HG03135 (cell line): ENCODE measurements at regions not wholly inside any gene's neighbourhood (a gene's known extent, or its start where the extent isn't known, plus 50 kb on each side); places are given as distances from the start of the nearest gene placed in this dataset.
"Not testable (repeated sequence)": the region's sequence is repeated elsewhere in the genome, so short reads cannot be mapped to it uniquely, and the experiment has no call there.

Experiments used
- ATAC-seq: cut with Tn5 transposase; IDR thresholded peaks from one replicate; pipeline ENCODE4 v1.9.1; 2021; ENCODE audit warnings: mild to moderate bottlenecking, moderate library complexity; ENCODE audit not compliant: unreplicated experiment

DNA sequence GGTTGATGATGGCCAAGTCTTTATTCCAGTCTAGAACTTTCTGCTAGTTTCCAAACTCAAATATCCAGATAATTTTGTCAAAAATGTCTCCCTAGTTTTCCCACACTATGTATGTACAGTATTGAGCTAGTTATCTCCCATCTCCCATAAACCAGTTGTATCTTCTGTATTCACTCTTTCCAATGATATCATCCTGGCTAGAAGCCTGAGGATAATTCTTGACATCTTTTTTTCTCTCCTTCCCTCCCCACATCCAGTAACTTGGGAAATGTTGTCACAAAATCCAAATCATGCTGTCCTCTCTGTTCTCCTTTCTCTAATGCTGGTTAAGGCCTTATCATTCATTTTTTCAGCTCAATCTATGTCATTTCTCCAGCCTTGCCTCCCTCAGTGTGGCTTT lies 553.8 kb upstream of the FANCL start:
- ATAC-seq = no peak

DNA sequence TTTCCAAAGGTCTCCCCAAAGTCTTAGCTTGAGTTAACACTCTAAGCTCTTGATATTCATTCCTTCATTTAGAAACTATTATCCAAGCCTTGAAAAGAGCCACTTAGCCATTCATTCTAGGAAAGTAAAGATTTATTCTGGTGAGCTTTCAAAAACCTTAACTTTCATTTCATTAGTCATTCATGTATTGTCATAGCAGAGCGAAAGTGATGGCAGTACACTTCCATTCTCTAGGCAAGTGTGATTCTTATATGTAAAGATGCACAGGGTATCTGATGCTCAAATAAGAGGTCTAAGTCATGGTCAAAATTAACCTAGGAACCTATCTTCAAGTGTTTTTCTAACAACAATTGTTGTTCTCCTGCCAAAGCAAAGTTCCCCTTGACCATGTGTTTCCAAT lies 553.0 kb upstream of the FANCL start:
- no peak for ATAC-seq

- no peak for ATAC-seq
Observed at GRCh38 chr2:58788402-58788801, 547.3 kb upstream of the FANCL start.

- no peak for ATAC-seq
Observed at GRCh38 chr2:58770846-58771245, 529.7 kb upstream of the FANCL start.

DNA sequence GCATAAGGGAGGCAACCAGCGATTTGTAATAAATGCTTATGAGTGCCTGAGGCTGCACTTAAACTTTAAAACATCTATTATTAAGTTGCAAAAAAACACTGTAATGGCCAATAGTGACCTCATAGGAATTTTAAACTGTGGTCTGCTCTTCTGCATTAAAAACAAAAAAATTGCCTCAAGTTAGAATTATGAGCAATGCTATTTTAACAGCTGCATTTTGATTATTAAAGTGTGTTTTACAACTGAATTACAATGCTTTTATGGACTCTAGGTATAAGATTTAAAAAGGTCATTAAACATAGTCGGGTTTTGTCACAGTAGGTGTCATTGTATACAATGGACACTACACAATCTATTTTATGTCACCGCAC lies 528.7 kb upstream of the FANCL start:
- ATAC-seq = no peak

- ATAC-seq = no peak
Observed at GRCh38 chr2:58769111-58769863, 528.2 kb upstream of the FANCL start.

- no peak for ATAC-seq
Observed at GRCh38 chr2:58768715-58769080, 527.6 kb upstream of the FANCL start.

GRCh38 chr2:58767828-58768714 lies 526.9 kb upstream of the FANCL start:
- no peak for ATAC-seq

GRCh38 chr2:58764338-58765104 lies 523.4 kb upstream of the FANCL start:
- ATAC-seq = no peak

DNA sequence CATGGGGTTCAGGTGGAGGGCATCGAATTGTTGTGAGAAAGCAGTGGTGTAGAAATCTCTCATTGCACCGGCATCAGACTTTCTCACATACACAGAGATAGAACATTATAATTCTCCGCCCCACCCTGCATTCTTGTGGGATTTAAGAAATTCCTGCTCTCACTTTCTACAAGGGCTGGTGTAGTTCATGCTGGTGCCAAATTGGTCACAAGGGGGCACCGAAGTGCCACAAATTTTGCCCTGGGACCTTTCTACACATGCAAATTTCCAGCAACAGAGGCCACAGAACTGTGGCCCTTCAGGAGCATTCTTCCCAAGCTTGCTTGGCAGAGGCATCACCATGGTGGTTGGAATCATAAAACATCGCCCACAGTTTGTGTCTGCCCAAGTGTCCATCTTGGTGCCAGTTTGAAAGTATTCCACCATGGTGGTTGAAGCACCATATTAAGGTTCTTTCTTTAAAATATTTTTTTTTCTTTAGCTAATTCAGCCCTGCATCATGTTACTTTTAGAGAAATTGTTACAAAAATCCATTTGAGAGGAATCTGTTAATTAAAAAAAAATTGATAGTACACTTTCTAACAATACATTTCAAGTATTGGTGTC lies 521.2 kb upstream of the FANCL start:
- peak; percentile 83 for ATAC-seq

DNA sequence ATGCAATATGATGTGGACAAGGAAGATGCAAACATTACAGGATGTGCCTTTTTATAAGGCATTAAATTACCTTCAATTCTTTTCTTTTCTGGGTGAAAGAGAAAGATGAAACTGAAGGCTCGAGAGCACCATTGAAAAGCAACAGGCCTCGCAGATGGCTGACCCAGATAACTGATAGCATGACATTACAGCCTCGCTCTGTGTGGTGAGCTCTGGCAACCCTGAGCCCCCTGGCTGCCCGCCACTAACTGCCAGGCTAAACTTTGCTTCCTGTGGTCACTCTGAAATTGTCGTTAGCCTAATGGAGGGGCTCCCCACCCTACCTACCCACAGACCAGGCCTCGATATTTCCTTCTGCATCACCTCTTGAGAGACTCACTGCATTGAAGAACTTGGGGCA lies 516.8 kb upstream of the FANCL start:
- ATAC-seq = no peak

GRCh38 chr2:58756336-58756735 lies 515.2 kb upstream of the FANCL start:
- no peak for ATAC-seq

DNA sequence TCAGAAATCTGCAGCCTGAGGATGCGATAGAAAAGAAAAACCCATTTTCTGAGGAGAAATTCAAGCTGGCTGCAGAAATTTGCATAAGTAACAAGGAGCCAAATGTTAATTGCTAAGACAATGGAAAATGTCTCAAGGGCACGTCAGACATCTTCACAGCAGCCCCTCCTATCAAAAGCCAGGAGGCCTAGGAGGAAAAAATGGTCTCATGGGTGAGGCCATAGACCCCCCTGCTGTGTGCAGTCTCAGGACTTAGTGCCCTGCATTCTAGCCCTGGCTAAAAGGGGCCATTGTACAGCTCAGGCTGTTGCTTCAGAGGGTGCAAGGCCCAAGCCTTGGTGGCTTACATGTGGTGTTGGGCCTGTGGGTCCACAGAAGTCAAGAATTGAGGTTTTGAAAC lies 511.4 kb upstream of the FANCL start:
- not testable (repeated sequence) for ATAC-seq

DNA sequence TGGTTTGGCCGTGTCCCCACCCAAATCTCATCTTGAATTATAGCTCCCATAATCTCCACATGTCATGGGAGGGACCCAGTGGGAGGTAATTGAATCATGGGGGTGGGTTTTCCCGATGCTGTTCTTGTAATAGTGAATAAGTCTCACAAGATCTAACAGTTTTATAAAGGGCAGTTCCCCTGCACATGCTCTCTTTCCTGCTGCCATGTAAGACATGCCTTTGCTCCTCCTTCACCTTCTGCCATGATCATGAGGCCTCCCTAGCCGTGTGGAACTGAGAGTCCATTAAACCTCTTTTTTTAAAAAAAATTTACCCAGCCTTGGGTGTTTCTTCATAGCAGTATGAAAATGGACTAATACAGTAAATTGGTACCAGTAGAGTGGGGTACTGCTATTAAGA lies 510.6 kb upstream of the FANCL start:
- not testable (repeated sequence) for ATAC-seq

DNA sequence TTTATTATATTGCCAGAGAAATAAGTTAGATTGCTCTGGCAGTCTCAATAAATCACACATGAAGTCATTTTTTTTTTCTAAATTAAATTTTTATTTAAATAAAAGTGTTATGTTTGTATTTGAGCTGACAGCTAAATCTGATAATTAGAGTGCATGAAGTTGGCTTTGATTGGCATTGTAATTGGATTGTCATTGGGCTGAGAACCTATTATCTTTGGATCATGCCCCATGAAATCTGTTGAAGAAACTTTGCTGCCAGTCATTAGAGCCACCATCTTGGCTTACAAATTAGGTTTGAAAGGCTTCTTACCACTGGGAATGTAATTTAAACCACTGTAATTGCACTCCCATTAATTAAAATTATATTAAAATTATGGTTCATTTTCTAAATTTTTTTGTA lies 507.9 kb upstream of the FANCL start:
- no peak for ATAC-seq

DNA sequence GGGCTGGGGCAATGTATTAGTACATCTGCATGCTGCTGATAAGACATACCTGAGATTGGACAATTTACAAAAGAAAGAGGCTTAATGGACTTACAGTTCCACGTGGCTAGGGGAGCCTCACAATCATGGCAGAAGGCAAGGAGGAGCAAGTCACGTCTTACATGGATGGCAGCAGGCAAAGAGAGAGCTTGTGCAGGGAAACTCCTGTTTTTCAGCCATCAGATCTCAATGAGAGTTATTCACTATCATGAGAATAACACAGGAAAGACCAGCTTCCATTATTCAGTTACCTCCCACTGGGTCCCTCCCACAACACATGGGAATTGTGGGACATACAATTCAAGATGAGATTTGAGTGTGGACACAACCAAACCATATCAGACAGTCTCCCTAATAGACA lies 504.2 kb upstream of the FANCL start:
- ATAC-seq = not testable (repeated sequence)

GRCh38 chr2:58740426-58740825 lies 499.3 kb upstream of the FANCL start:
- no peak for ATAC-seq

- no peak for ATAC-seq
Observed at GRCh38 chr2:58739033-58739432, 497.9 kb upstream of the FANCL start.

DNA sequence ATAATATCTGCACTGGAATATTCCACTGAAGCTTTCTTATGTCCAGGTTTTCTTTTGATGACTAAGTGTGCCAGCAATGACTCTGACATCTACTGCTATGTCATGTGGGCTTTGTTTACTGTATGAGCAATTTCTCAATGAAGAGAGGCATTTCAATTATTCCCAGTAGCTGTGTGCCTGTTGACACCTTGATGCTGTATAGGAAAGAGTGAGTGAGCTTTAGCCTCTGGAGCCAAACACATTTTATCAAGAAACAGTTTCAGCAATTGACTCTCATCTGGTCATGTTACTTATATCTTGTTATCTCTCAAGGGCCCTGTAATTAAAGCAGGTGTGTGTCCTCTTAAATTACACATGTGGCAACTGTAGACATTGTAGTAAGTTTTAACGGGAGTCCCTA lies 493.2 kb upstream of the FANCL start:
- ATAC-seq = no peak

DNA sequence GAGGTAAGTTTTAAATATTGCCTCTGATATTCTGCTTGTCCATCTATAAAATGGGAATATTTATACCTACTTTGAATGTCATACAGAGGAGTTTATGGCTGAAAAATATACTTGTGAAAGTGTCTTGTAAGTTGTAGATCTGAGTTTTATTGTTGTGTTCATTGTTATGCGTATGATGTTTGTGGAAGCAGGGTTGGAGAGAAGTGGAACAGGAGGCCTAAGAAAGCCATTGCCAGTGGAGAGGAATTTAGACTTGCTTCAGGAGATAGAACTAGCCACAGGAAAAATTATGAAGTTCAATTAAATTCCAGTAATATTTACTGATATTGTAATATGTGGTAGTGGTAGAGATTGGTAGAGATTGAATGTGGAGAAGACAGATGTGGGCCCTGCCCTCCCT lies 491.9 kb upstream of the FANCL start:
- ATAC-seq = no peak

- no peak for ATAC-seq
Observed at GRCh38 chr2:58731488-58731869, 490.4 kb upstream of the FANCL start.
